ENCODE measurements at regions not wholly inside any gene's neighbourhood (a gene's known extent, or its start where the extent isn't known, plus 50 kb on each side); places are given as distances from the start of the nearest gene placed in this dataset.
A peak's percentile ranks its signal among the peaks of the same experiment; 100 is the strongest.

GRCh38 chr17:45646288-45646988, 137.7 kb upstream of the CRHR1 start:
- no peak for DNase-seq (ENCODE audit: low read depth, low spot score)
- TF ChIP-seq, protein P1, sequence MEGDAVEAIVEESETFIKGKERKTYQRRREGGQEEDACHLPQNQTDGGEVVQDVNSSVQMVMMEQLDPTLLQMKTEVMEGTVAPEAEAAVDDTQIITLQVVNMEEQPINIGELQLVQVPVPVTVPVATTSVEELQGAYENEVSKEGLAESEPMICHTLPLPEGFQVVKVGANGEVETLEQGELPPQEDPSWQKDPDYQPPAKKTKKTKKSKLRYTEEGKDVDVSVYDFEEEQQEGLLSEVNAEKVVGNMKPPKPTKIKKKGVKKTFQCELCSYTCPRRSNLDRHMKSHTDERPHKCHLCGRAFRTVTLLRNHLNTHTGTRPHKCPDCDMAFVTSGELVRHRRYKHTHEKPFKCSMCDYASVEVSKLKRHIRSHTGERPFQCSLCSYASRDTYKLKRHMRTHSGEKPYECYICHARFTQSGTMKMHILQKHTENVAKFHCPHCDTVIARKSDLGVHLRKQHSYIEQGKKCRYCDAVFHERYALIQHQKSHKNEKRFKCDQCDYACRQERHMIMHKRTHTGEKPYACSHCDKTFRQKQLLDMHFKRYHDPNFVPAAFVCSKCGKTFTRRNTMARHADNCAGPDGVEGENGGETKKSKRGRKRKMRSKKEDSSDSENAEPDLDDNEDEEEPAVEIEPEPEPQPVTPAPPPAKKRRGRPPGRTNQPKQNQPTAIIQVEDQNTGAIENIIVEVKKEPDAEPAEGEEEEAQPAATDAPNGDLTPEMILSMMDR (IDR thresholded peaks at IDR 0.05; ENCODE audit: low read depth, low read length) = no peak
- in situ Hi-C loops (cut with HindIII; ENCODE audit: low sequenced_read_pairs) = no loop called here
- no peak overlapping the region for H3K4me3 ChIP-seq (ENCODE audit: low read depth, low read length)

DNA sequence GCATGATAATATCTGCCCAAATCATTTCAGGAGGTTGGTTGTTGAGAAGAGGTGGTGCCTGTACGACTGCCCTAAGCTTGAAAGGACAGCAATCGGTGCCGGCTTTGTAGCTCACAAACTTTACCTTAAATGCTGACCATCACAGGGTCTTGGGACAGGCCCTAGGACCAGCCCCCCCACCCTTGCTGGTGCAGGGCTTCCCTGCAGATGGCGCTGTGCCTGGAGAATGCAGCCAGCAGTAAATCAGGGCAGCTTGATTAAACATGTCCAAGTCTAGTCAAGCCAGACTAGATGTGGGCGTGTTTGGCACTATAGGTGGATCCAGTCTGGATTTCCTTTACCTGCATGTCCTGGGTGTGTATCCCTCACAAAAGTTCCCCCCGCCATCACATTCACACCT, 135.5 kb upstream of the CRHR1 start:
- no peak for DNase-seq (ENCODE audit: low read depth, low spot score)
- no peak overlapping the region for H3K4me3 ChIP-seq (ENCODE audit: low read depth, low read length)
- in situ Hi-C loops (cut with HindIII; ENCODE audit: low sequenced_read_pairs) = no loop called here
- TF ChIP-seq, protein P1 (IDR thresholded peaks at IDR 0.05; ENCODE audit: low read depth, low read length) = peak; percentile 13

DNA sequence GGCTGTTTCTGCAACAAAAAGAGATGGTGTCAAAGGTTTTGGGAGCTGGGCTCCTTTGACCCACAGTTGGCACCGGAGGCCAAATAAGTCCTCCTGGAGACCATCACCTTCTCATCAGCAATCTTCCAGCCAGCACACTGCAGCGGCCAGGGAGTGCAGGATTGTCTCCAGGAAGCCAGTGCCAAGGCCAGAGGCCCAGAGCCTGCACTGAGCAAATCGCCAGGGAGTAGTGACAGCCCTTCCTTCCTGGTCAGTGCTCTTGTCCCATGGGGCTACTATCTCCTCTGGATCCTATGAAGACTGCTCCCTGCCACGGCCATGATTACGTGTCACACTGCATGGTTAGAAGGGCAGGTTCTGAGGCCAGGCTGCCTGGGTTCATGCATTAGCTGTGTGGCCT, 134.3 kb upstream of the CRHR1 start:
- in situ Hi-C loops (cut with HindIII; ENCODE audit: low sequenced_read_pairs) = no loop called here

GRCh38 chr17:45650561-45650960, 133.6 kb upstream of the CRHR1 start:
- H3K4me3 ChIP-seq (ENCODE audit: low read depth, low read length) = no peak overlapping the region
- in situ Hi-C loops (cut with HindIII; ENCODE audit: low sequenced_read_pairs) = no loop called here
- DNase-seq (ENCODE audit: low read depth, low spot score) = no peak
- TF ChIP-seq, protein P1 (IDR thresholded peaks at IDR 0.05; ENCODE audit: low read depth, low read length) = no peak

More for the DNA sequence above, 134.3 kb upstream of the CRHR1 start:
- no peak for DNase-seq (ENCODE audit: low read depth, low spot score)
- TF ChIP-seq, protein P1 (IDR thresholded peaks at IDR 0.05; ENCODE audit: low read depth, low read length) = no peak
- H3K4me3 ChIP-seq (ENCODE audit: low read depth, low read length) = no peak overlapping the region

DNA sequence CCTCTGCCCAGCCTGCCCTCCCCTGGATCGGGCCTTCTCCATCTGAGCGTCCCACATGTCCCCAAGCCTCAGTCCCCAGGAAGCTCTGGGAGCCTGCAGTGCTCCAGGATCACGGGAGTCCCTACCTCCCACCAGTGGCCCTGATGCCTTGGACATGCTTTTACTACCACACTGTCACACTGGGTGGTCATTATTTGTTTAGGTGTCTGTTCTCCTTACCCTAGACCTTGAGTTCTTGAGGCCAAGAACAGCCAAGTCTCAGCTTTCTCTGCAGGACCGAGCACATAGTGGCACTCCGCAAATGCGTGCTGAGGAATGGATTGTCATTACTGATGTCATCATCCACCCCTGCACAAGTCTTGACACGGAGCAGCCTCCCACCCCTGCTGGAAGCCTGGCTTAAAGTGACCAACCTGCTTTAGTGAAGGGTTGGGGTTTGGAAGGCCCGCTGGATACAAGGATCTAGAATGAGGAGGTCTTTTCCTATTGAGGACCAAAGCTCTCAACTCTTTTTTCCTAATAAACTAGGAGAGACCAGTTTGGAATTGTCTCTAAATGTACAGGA, 132.9 kb upstream of the CRHR1 start:
- in situ Hi-C loops (cut with HindIII; ENCODE audit: low sequenced_read_pairs) = no loop called here
- H3K4me3 ChIP-seq (ENCODE audit: low read depth, low read length) = no peak overlapping the region
- no peak for DNase-seq (ENCODE audit: low read depth, low spot score)
- TF ChIP-seq, protein P1 (IDR thresholded peaks at IDR 0.05; ENCODE audit: low read depth, low read length) = no peak

GRCh38 chr17:45653616-45654015, 130.5 kb upstream of the CRHR1 start:
- TF ChIP-seq, protein P1 (IDR thresholded peaks at IDR 0.05; ENCODE audit: low read depth, low read length) = no peak
- no peak overlapping the region for H3K4me3 ChIP-seq (ENCODE audit: low read depth, low read length)
- no peak for DNase-seq (ENCODE audit: low read depth, low spot score)
- in situ Hi-C loops (cut with HindIII; ENCODE audit: low sequenced_read_pairs) = no loop called here

Data from astrocyte of the spinal cord (primary cell).